ENCODE measurements at regions not wholly inside any gene's neighbourhood (a gene's known extent, or its start where the extent isn't known, plus 50 kb on each side); places are given as distances from the start of the nearest gene placed in this dataset.

DNA sequence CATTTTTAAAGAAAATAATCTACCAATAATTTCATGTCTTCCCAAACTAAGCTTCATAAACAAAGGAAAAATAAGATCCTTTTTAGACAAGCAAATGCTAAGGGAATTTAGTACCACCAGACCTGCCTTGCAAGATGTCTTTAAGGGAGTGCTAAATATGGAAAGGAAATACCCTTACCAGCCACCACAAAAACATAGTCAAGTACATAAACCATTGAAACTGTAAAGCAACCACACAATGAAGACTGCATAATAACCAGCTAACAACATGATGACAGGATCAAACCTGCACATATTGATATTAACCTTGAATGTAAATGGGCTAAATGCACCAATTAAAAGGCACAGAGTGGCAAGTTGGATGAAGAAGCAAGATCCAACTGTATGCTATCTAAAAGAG lies 586.5 kb upstream of the NRG3 start:
- no peak overlapping the region for H3K27ac Mint-ChIP-seq (ENCODE audit: unreplicated experiment)
- no peak for DNase-seq (ENCODE audit: low spot score)
- no peaks in the 10 kb centered on the region for H3K4me1 Mint-ChIP-seq (ENCODE audit: unreplicated experiment)
- no peaks in the 10 kb centered on the region for H3K9me3 Mint-ChIP-seq (ENCODE audit: unreplicated experiment)
- H3K4me3 Mint-ChIP-seq (ENCODE audit: unreplicated experiment), result no peak overlapping the region
- H3K27me3 Mint-ChIP-seq (ENCODE audit: unreplicated experiment), result peaks cover 2% of the 10 kb centered on the region
- no peaks in the 10 kb centered on the region for H3K36me3 Mint-ChIP-seq (ENCODE audit: low read depth, unreplicated experiment)
- TF ChIP-seq, protein P1, sequence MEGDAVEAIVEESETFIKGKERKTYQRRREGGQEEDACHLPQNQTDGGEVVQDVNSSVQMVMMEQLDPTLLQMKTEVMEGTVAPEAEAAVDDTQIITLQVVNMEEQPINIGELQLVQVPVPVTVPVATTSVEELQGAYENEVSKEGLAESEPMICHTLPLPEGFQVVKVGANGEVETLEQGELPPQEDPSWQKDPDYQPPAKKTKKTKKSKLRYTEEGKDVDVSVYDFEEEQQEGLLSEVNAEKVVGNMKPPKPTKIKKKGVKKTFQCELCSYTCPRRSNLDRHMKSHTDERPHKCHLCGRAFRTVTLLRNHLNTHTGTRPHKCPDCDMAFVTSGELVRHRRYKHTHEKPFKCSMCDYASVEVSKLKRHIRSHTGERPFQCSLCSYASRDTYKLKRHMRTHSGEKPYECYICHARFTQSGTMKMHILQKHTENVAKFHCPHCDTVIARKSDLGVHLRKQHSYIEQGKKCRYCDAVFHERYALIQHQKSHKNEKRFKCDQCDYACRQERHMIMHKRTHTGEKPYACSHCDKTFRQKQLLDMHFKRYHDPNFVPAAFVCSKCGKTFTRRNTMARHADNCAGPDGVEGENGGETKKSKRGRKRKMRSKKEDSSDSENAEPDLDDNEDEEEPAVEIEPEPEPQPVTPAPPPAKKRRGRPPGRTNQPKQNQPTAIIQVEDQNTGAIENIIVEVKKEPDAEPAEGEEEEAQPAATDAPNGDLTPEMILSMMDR (IDR thresholded peaks at IDR 0.05; ENCODE audit: unreplicated experiment), result no peak

DNA sequence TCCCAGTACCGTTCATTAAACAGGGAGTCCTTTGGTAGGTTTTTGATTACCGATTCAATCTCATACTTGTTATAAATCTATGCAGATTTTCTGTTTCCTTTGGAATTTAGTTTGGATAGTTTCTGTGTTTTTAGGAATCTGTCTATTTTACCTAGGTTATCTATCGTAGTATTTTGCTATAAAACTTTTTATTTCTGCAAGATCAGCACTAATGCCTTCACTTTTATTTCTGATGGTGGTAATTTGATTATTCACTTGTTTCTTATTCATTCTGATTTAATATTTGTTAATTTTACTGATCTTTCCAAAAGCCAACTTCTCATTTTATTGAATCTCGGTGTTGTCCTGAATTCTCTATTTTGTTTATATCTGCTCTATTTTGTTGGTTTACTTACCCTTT lies 577.7 kb upstream of the NRG3 start:
- Mint-ChIP-seq H3K27ac (ENCODE audit: unreplicated experiment) (no peak overlapping the region), H3K4me1 (ENCODE audit: unreplicated experiment) (peaks cover 4% of the 10 kb centered on the region), H3K9me3 (ENCODE audit: unreplicated experiment) (no peaks in the 10 kb centered on the region), H3K36me3 (ENCODE audit: low read depth, unreplicated experiment) (no peaks in the 10 kb centered on the region), H3K27me3 (ENCODE audit: unreplicated experiment) (no peaks in the 10 kb centered on the region), H3K4me3 (ENCODE audit: unreplicated experiment) (no peak overlapping the region)
- no peak for DNase-seq (ENCODE audit: low spot score)
- TF ChIP-seq, protein P1 (IDR thresholded peaks at IDR 0.05; ENCODE audit: unreplicated experiment), result no peak

DNA sequence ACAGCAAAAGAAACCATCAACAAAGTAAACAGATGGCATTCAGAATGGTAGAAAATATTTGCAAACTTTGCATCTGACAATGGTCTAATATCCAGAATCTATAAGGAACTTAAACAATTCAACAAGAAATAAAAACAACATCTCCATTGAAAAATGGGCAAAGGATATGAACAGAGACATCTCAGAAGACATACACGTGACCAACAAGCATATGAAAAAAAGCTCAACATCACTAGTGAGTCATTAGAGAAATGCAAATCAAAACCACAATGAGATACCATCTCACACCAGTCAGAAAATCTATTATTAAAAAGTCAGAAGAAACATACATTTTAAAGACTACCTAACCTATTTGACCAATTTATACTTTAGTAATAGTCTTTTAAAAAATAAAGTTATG lies 571.3 kb upstream of the NRG3 start:
- Mint-ChIP-seq H3K27me3 (ENCODE audit: unreplicated experiment) (no peaks in the 10 kb centered on the region), H3K36me3 (ENCODE audit: low read depth, unreplicated experiment) (no peaks in the 10 kb centered on the region), H3K9me3 (ENCODE audit: unreplicated experiment) (no peaks in the 10 kb centered on the region), H3K27ac (ENCODE audit: unreplicated experiment) (no peak overlapping the region), H3K4me3 (ENCODE audit: unreplicated experiment) (no peak overlapping the region), H3K4me1 (ENCODE audit: unreplicated experiment) (peaks cover 4% of the 10 kb centered on the region)
- DNase-seq (ENCODE audit: low spot score), result no peak
- TF ChIP-seq, protein P1 (IDR thresholded peaks at IDR 0.05; ENCODE audit: unreplicated experiment), result no peak

DNA sequence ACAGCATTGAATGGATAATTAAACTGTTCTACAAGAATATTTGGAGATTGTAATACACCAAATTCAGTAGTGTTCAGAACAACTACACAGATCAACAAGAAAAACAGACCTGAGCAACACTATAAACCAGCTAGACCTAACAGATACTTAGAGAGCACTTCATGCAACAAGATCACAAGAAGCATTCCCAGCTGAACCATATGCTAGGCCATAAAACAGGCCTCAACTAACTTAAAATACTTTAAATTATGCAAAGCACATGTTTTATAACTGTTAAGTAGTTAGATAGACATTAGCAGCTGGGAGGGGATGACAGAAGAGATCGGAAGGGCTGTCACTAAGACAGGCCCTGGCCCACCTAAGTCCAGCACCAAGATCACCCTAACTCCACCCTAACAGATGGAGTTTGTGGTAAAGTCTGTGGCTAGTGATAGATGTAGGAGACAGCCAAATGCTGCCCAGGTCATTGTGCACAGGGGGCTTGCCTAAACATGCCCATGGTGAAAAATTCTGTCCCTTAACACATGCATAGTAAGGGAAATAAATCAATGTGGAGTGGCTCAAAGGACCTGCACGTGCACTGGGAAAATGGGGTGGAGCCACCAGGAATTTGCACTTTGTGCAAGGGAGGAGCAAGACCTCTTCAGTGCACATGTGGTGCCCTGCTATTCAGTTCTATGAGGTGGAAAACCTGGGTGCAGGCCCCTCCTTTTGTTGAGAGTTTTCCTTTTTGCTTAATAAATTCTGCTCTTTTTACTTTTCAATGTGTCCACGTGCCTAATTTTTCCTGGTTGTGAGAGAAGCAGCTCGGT lies 567.8 kb upstream of the NRG3 start:
- Mint-ChIP-seq H3K4me1 (ENCODE audit: unreplicated experiment) (no peaks in the 10 kb centered on the region), H3K27ac (ENCODE audit: unreplicated experiment) (no peak overlapping the region), H3K9me3 (ENCODE audit: unreplicated experiment) (no peaks in the 10 kb centered on the region), H3K36me3 (ENCODE audit: low read depth, unreplicated experiment) (peaks cover 4% of the 10 kb centered on the region), H3K4me3 (ENCODE audit: unreplicated experiment) (no peak overlapping the region), H3K27me3 (ENCODE audit: unreplicated experiment) (no peaks in the 10 kb centered on the region)
- TF ChIP-seq, protein P1 (IDR thresholded peaks at IDR 0.05; ENCODE audit: unreplicated experiment), result no peak
- no peak for DNase-seq (ENCODE audit: low spot score)

DNA sequence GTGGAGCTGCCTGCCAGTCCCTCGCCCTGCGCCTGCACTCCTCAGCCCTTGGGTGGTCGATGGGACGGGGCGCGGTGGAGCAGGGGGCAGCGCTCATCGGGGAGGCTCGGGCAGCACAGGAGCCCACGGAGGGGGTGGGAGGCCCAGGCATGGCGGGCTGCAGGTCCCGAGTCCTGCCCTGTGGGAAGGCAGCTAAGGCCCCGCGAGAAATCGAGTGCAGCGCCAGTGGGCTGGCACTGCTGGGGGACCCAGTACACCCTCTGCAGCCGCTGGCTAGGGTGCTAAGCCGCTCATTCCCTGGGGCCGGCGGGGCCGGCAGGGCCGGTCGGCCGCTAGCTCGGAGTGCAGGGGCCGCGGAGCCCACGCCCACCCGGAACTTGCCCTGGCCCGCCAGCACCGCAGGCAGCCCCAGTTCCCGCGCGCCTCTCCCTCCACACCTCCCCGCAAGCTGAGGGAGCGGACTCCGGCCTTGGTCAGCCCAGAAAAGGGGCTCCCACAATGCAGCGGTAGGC lies 565.9 kb upstream of the NRG3 start:
- H3K4me3 Mint-ChIP-seq (ENCODE audit: unreplicated experiment), result no peak overlapping the region
- H3K4me1 Mint-ChIP-seq (ENCODE audit: unreplicated experiment), result no peaks in the 10 kb centered on the region
- no peaks in the 10 kb centered on the region for H3K27me3 Mint-ChIP-seq (ENCODE audit: unreplicated experiment)
- TF ChIP-seq, protein P1 (IDR thresholded peaks at IDR 0.05; ENCODE audit: unreplicated experiment), result no peak
- H3K9me3 Mint-ChIP-seq (ENCODE audit: unreplicated experiment), result no peaks in the 10 kb centered on the region
- peaks cover 4% of the 10 kb centered on the region for H3K36me3 Mint-ChIP-seq (ENCODE audit: low read depth, unreplicated experiment)
- no peak for DNase-seq (ENCODE audit: low spot score)
- no peak overlapping the region for H3K27ac Mint-ChIP-seq (ENCODE audit: unreplicated experiment)
